Osteocyte (in vitro differentiated cells): ENCODE measurements at regions not wholly inside any gene's neighbourhood (a gene's known extent, or its start where the extent isn't known, plus 50 kb on each side); places are given as distances from the start of the nearest gene placed in this dataset.

Experiments used
- DNase-seq: peaks from one replicate; pipeline ENCODE4 v3.0.0; 2021; ENCODE audit warnings: mixed read lengths; ENCODE audit not compliant: unreplicated experiment; ENCODE audit errors: extremely low spot score
- H3K27ac Mint-ChIP-seq: one replicate; pipeline ENCODE4 v1.8.0; 2021; ENCODE audit warnings: mild to moderate bottlenecking, mixed read lengths; ENCODE audit not compliant: unreplicated experiment
- H3K27me3 Mint-ChIP-seq: one replicate; pipeline ENCODE4 v1.8.0; 2021; ENCODE audit warnings: mixed read lengths; ENCODE audit not compliant: unreplicated experiment
- H3K36me3 Mint-ChIP-seq: one replicate; pipeline ENCODE4 v1.8.0; 2021; ENCODE audit warnings: mixed read lengths; ENCODE audit not compliant: unreplicated experiment
- H3K4me1 Mint-ChIP-seq: one replicate; pipeline ENCODE4 v1.8.0; 2021; ENCODE audit warnings: mixed read lengths; ENCODE audit not compliant: unreplicated experiment
- H3K4me3 Mint-ChIP-seq: one replicate; pipeline ENCODE4 v1.8.0; 2021; ENCODE audit warnings: mild to moderate bottlenecking, moderate library complexity, mixed read lengths; ENCODE audit not compliant: unreplicated experiment
- H3K9me3 Mint-ChIP-seq: one replicate; pipeline ENCODE4 v1.8.0; 2021; ENCODE audit warnings: mixed read lengths; ENCODE audit not compliant: unreplicated experiment
- CTCF ChIP-seq: fragments of 200-600 bp; sonication (generic); IDR thresholded peaks from 2 replicates; pipeline ENCODE4 v1.5.0; 2021; ENCODE audit warnings: antibody characterized with exemption, mild to moderate bottlenecking, moderate library complexity

- no peak for DNase-seq
- Mint-ChIP-seq H3K4me3 (no peak overlapping the region), H3K27me3 (no peaks in the 10 kb centered on the region), H3K9me3 (peaks cover 8% of the 10 kb centered on the region), H3K4me1 (no peaks in the 10 kb centered on the region), H3K36me3 (no peaks in the 10 kb centered on the region), H3K27ac (no peak overlapping the region)
- no peak for TF ChIP-seq CTCF
These were observed 301.1 kb downstream of the FGF9 start for GRCh38 chr13:21971662-21972621.

GRCh38 chr13:21973437-21974125 lies 302.7 kb downstream of the FGF9 start:
- no peaks in the 10 kb centered on the region for H3K4me1 Mint-ChIP-seq
- no peak for DNase-seq
- H3K36me3 Mint-ChIP-seq: no peaks in the 10 kb centered on the region
- H3K27ac Mint-ChIP-seq: no peak overlapping the region
- peaks cover 4% of the 10 kb centered on the region for H3K9me3 Mint-ChIP-seq
- H3K4me3 Mint-ChIP-seq: no peak overlapping the region
- TF ChIP-seq CTCF: no peak
- H3K27me3 Mint-ChIP-seq: no peaks in the 10 kb centered on the region

- no peak for TF ChIP-seq CTCF
These were observed 303.9 kb downstream of the FGF9 start for GRCh38 chr13:21974741-21975140.

GRCh38 chr13:21976159-21976558 lies 305.3 kb downstream of the FGF9 start:
- H3K27me3 Mint-ChIP-seq: no peaks in the 10 kb centered on the region
- no peak for DNase-seq
- no peaks in the 10 kb centered on the region for H3K36me3 Mint-ChIP-seq
- H3K4me3 Mint-ChIP-seq: no peak overlapping the region
- no peak overlapping the region for H3K27ac Mint-ChIP-seq
- H3K9me3 Mint-ChIP-seq: peaks cover 4% of the 10 kb centered on the region
- TF ChIP-seq CTCF: no peak
- no peaks in the 10 kb centered on the region for H3K4me1 Mint-ChIP-seq

More at GRCh38 chr13:21974741-21975140, 303.9 kb downstream of the FGF9 start:
- Mint-ChIP-seq H3K27me3 (no peaks in the 10 kb centered on the region), H3K9me3 (peaks cover 4% of the 10 kb centered on the region), H3K36me3 (no peaks in the 10 kb centered on the region), H3K4me1 (no peaks in the 10 kb centered on the region), H3K4me3 (no peak overlapping the region), H3K27ac (no peak overlapping the region)
- no peak for DNase-seq
